BE2C (cell line): ENCODE measurements at regions not wholly inside any gene's neighbourhood (a gene's known extent, or its start where the extent isn't known, plus 50 kb on each side); places are given as distances from the start of the nearest gene placed in this dataset.
"Not testable (repeated sequence)": the region's sequence is repeated elsewhere in the genome, so short reads cannot be mapped to it uniquely, and the experiment has no call there.

Source experiments
- DNase-seq: peaks from one replicate; pipeline ENCODE4 v3.0.0-alpha.2; 2020
- H3K27me3 ChIP-seq: fragments of 250-450 bp; sonication (Bioruptor Pico); 2 replicates; pipeline ENCODE4 v1.5.1; 2020; ENCODE audit warnings: mild to moderate bottlenecking
- H3K36me3 ChIP-seq: fragments of 250-450 bp; sonication (Bioruptor Pico); 2 replicates; pipeline ENCODE4 v1.5.1; 2020; ENCODE audit warnings: mild to moderate bottlenecking
- H3K4me1 ChIP-seq: fragments of 250-450 bp; sonication (Bioruptor Pico); 2 replicates; pipeline ENCODE4 v1.5.1; 2020
- H3K4me3 ChIP-seq: 2 replicates; pipeline ENCODE4 v1.5.1; 2011; ENCODE audit warnings: low read depth, low read length
- H3K9me3 ChIP-seq: fragments of 250-450 bp; sonication (Bioruptor Pico); 2 replicates; pipeline ENCODE4 v1.5.1; 2020
- CTCF ChIP-seq: IDR thresholded peaks from 2 replicates; pipeline ENCODE4 v1.5.1; 2012; ENCODE audit warnings: mild to moderate bottlenecking, low read depth, low read length

GRCh38 chr3:145429546-145429945, 731.4 kb downstream of the PLOD2 start:
- no peak for DNase-seq
- H3K4me3 ChIP-seq: no peak overlapping the region
- no peaks in the 10 kb centered on the region for H3K36me3 ChIP-seq
- no peaks in the 10 kb centered on the region for H3K9me3 ChIP-seq
- no peak for TF ChIP-seq CTCF
- H3K4me1 ChIP-seq: no peaks in the 10 kb centered on the region
- no peaks in the 10 kb centered on the region for H3K27me3 ChIP-seq

DNA sequence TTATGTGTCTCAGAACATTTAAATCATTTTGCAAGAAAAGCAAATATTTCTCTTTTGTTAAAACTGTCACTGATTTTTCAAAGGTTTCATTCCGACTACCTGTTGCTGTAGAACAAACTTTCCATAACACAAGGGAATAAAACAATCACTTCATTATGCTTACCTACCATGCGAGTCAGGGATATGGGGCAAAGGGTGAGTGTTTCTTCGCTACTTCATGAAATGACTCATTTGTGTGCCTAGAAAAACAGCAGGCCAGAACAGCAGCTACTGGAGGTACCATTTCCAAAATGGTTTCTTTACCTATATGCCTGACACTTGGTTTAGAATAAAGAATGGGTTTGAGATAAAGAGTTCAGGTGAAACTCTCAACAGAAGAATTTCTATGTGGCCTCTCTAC, 712.5 kb downstream of the PLOD2 start:
- Histone ChIP-seq H3K36me3 (no peaks in the 10 kb centered on the region), H3K4me1 (no peaks in the 10 kb centered on the region), H3K27me3 (no peaks in the 10 kb centered on the region), H3K9me3 (no peaks in the 10 kb centered on the region), H3K4me3 (no peak overlapping the region)
- TF ChIP-seq CTCF: no peak
- DNase-seq: no peak

GRCh38 chr3:145450018-145450682, 710.8 kb downstream of the PLOD2 start:
- H3K36me3 ChIP-seq: no peaks in the 10 kb centered on the region
- H3K9me3 ChIP-seq: no peaks in the 10 kb centered on the region
- no peak for DNase-seq
- no peak overlapping the region for H3K4me3 ChIP-seq
- no peaks in the 10 kb centered on the region for H3K4me1 ChIP-seq
- no peak for TF ChIP-seq CTCF
- H3K27me3 ChIP-seq: no peaks in the 10 kb centered on the region

GRCh38 chr3:145457825-145458552, 703.0 kb downstream of the PLOD2 start:
- Histone ChIP-seq H3K36me3 (no peaks in the 10 kb centered on the region), H3K9me3 (no peaks in the 10 kb centered on the region), H3K4me3 (no peak overlapping the region), H3K4me1 (no peaks in the 10 kb centered on the region), H3K27me3 (no peaks in the 10 kb centered on the region)
- no peak for TF ChIP-seq CTCF
- no peak for DNase-seq

DNA sequence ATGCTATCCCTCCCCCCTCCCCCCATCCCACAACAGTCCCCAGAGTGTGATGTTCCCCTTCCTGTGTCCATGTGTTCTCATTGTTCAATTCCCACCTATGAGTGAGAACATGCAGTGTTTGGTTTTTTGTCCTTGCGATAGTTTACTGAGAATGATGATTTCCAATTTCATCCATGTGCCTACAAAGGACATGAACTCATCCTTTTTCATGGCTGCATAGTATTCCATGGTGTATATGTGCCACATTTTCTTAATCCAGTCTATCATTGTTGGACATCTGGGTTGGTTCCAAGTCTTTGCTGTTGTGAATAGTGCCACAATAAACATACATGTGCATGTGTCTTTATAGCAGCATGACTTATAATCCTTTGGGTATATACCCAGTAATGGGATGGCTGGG, 701.3 kb downstream of the PLOD2 start:
- H3K27me3 ChIP-seq, H3K36me3 ChIP-seq, DNase-seq, H3K9me3 ChIP-seq, H3K4me1 ChIP-seq, H3K4me3 ChIP-seq: not testable (repeated sequence)

DNA sequence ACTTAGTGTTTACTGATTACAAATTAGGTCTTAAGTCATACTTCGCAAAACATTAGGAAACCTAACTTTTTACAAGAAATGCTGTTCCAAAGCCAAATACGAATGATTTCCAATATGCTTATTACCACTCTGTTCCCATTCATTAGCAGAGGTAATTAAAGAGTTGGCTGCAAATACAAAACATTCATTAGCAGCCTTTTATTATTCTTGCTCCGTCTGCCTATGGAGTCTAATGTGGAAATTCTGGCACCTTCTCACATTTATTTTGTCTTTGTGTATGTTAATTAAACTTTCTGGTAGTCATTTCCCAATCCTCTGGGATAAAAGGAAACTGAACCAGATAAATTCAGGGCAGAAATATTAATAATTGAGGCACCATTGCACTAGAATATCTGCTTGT, 689.0 kb downstream of the PLOD2 start:
- no peak overlapping the region for H3K4me3 ChIP-seq
- no peaks in the 10 kb centered on the region for H3K36me3 ChIP-seq
- TF ChIP-seq CTCF: no peak
- no peak for DNase-seq
- H3K27me3 ChIP-seq: no peaks in the 10 kb centered on the region
- H3K4me1 ChIP-seq: no peaks in the 10 kb centered on the region
- H3K9me3 ChIP-seq: no peaks in the 10 kb centered on the region

DNA sequence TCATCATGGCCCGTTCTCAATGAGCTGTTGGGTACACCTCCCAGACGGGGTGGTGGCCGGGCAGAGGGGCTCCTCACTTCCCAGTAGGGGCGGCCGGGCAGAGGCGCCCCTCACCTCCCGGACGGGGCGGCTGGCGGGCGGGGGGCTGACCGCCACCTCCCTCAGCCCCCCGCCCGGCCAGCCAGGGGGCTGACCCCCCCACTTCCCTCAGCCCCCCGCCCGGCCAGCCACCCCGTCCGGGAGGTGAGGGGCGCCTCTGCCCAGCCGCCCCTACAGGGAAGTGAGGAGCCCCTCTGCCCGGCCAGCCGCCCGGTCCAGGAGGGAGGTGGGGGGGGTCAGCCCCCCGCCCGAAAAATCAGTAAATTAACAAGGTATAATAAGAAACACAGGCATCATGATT, 678.2 kb downstream of the PLOD2 start:
- DNase-seq, H3K4me3 ChIP-seq, H3K4me1 ChIP-seq, H3K27me3 ChIP-seq, H3K9me3 ChIP-seq, H3K36me3 ChIP-seq: not testable (repeated sequence)
